H1 (cell line): ENCODE measurements at regions not wholly inside any gene's neighbourhood (a gene's known extent, or its start where the extent isn't known, plus 50 kb on each side); places are given as distances from the start of the nearest gene placed in this dataset.

ENCODE experiments used
- CTCF ChIA-PET: fragments of 300-600 bp; sonication (Branson Sonifier 250); formaldehyde crosslinking; loops from one replicate; lab custom pipeline; 2021; ENCODE audit not compliant: partially characterized antibody; lab: Charles Lee
- POLR2A ChIA-PET: fragments of 300-600 bp; sonication (Branson Sonifier 250); formaldehyde crosslinking; loops from one replicate; lab custom pipeline; 2021; ENCODE audit warnings: inconsistent platforms; ENCODE audit not compliant: partially characterized antibody; lab: Charles Lee
- DNase-seq, 2 experiments: peaks; one replicate each; pipeline versions ENCODE4 v3.0.0 to v3.0.0-alpha.2; 2010 to 2022; ENCODE audit warnings: low spot score in 2 of 2, low read depth in 1 of 2, mixed read lengths in 1 of 2
- FAIRE-seq: peaks from 2 replicates; lab custom pipeline; 2011; peaks lifted over from hg19 to GRCh38; lab: Jason Lieb, UNC
- H2AFZ ChIP-seq: 2 replicates; pipeline ENCODE4 v1.8.1; 2012; ENCODE audit warnings: low read length, inconsistent platforms
- H2AK5ac ChIP-seq: 2 replicates; pipeline ENCODE4 v1.6.1; 2013; ENCODE audit warnings: low read depth, low read length
- H2BK120ac ChIP-seq: replicated peaks from 2 replicates; pipeline ENCODE3; 2013; ENCODE audit warnings: low read depth, low read length, inconsistent platforms
- H2BK12ac ChIP-seq: 2 replicates; pipeline ENCODE4 v1.6.1; 2013; ENCODE audit warnings: low read depth, low read length
- H2BK15ac ChIP-seq: 2 replicates; pipeline ENCODE4 v1.6.1; 2013; ENCODE audit warnings: low read length
- H2BK20ac ChIP-seq: 2 replicates; pipeline ENCODE4 v1.6.1; 2013; ENCODE audit warnings: low read length
- H2BK5ac ChIP-seq: 2 replicates; pipeline ENCODE4 v1.6.1; 2013; ENCODE audit warnings: low read depth, low read length
- H3K14ac ChIP-seq: 2 replicates; pipeline ENCODE4 v1.6.1; 2013; ENCODE audit warnings: inconsistent platforms; ENCODE audit not compliant: insufficient read length
- H3K18ac ChIP-seq: 2 replicates; pipeline ENCODE4 v1.6.1; 2013; ENCODE audit warnings: low read length; ENCODE audit errors: extremely low read depth
- H3K23ac ChIP-seq: 2 replicates; pipeline ENCODE4 v1.6.1; 2013; ENCODE audit warnings: inconsistent platforms; ENCODE audit not compliant: insufficient read length
- H3K23me2 ChIP-seq: 2 replicates; pipeline ENCODE4 v1.6.1; 2013; ENCODE audit warnings: low read depth, low read length
- H3K27ac ChIP-seq: 2 replicates; pipeline ENCODE4 v1.6.1; 2011; ENCODE audit warnings: low read depth, low read length, inconsistent platforms
- H3K27me3 ChIP-seq, 4 experiments: replicated peaks in 1 of 4; 1 replicate in 1 of 4; 2 replicates in 3 of 4; pipeline versions ENCODE4 v1.6.1 to v1.8.1; 2011 to 2013; ENCODE audit warnings: low read length in 3 of 4, mild to moderate bottlenecking in 3 of 4, inconsistent platforms in 2 of 4, mixed read lengths in 2 of 4, moderate library complexity in 1 of 4; ENCODE audit not compliant: control insufficient read depth in 3 of 4, insufficient read depth in 3 of 4; ENCODE audit errors: extremely low read depth in 1 of 4
- H3K36me3 ChIP-seq, 4 experiments: 2 replicates each; pipeline versions ENCODE4 v1.6.1 to v1.8.1; 2011 to 2013; ENCODE audit warnings: mild to moderate bottlenecking in 4 of 4, low read length in 3 of 4, moderate library complexity in 2 of 4, control low read depth in 1 of 4, inconsistent platforms in 1 of 4; ENCODE audit not compliant: insufficient read depth in 4 of 4, control insufficient read depth in 2 of 4
- H3K4ac ChIP-seq: replicated peaks from 2 replicates; pipeline ENCODE3; 2013; ENCODE audit warnings: low read length, low read depth, mixed read lengths, inconsistent platforms; ENCODE audit not compliant: insufficient read length
- H3K4me1 ChIP-seq, 4 experiments: replicated peaks in 1 of 4; 1 replicate in 1 of 4; 2 replicates in 3 of 4; pipeline versions ENCODE4 v1.6.1 to v1.8.1; 2011 to 2013; ENCODE audit warnings: low read length in 3 of 4, inconsistent platforms in 2 of 4, mixed read lengths in 1 of 4; ENCODE audit not compliant: insufficient read depth in 4 of 4, control insufficient read depth in 3 of 4
- H3K4me2 ChIP-seq, 2 experiments: 2 replicates each; pipeline versions ENCODE4 v1.6.1 to v1.8.1; 2011 to 2013; ENCODE audit warnings: low read depth in 2 of 2, low read length in 2 of 2, control low read depth in 1 of 2, inconsistent platforms in 1 of 2, mild to moderate bottlenecking in 1 of 2; ENCODE audit not compliant: insufficient read depth in 1 of 2
- H3K4me3 ChIP-seq, 4 experiments: fragments of 200-600, 300-600 bp in 1 of 4; sonication (generic), shearing (Covaris generic), sonication (Bioruptor Twin) in 1 of 4; 2 replicates each; pipeline versions ENCODE4 v1.5.1 to v1.8.1; 2011 to 2016; ENCODE audit warnings: low read length in 4 of 4, low read depth in 3 of 4, control low read depth in 2 of 4, inconsistent platforms in 2 of 4, mild to moderate bottlenecking in 2 of 4, mixed read lengths in 1 of 4, moderate library complexity in 1 of 4; ENCODE audit not compliant: insufficient read depth in 2 of 4; ENCODE audit errors: extremely low read depth in 1 of 4
- H3K56ac ChIP-seq: replicated peaks from 2 replicates; pipeline ENCODE3; 2013; ENCODE audit warnings: low read depth, mild to moderate bottlenecking, mixed read lengths, low read length, inconsistent platforms; ENCODE audit not compliant: insufficient read length
- H3K79me1 ChIP-seq: 2 replicates; pipeline ENCODE4 v1.6.1; 2013; ENCODE audit warnings: low read depth, low read length, control low read depth
- H3K79me2 ChIP-seq, 2 experiments: 2 replicates each; pipeline versions ENCODE4 v1.6.1 to v1.8.1; 2012 to 2013; ENCODE audit warnings: low read length in 2 of 2, mild to moderate bottlenecking in 2 of 2, inconsistent platforms in 1 of 2; ENCODE audit not compliant: insufficient read depth in 2 of 2, control insufficient read depth in 1 of 2
- H3K9ac ChIP-seq, 4 experiments: replicated peaks in 1 of 4; 1 replicate in 1 of 4; 2 replicates in 3 of 4; pipeline versions ENCODE4 v1.6.1 to v1.8.1; 2011 to 2013; ENCODE audit warnings: low read depth in 3 of 4, low read length in 3 of 4, control low read depth in 2 of 4, mild to moderate bottlenecking in 2 of 4, moderate library complexity in 2 of 4, inconsistent platforms in 1 of 4; ENCODE audit errors: extremely low read depth in 1 of 4
- H3K9me3 ChIP-seq, 2 experiments: 2 replicates each; pipeline versions ENCODE4 v1.6.1 to v1.8.1; 2012 to 2013; ENCODE audit warnings: mild to moderate bottlenecking in 2 of 2, moderate library complexity in 2 of 2, control low read depth in 1 of 2, inconsistent platforms in 1 of 2, low read depth in 1 of 2, low read length in 1 of 2, mixed read lengths in 1 of 2; ENCODE audit not compliant: insufficient read depth in 2 of 2
- H4K20me1 ChIP-seq, 2 experiments: replicated peaks in 1 of 2; 2 replicates each; pipeline versions ENCODE3 to v1.8.1; 2011 to 2013; ENCODE audit warnings: inconsistent platforms in 2 of 2, low read length in 2 of 2, mild to moderate bottlenecking in 1 of 2; ENCODE audit not compliant: insufficient read depth in 2 of 2, control insufficient read depth in 1 of 2
- H4K5ac ChIP-seq: 2 replicates; pipeline ENCODE4 v1.6.1; 2013; ENCODE audit warnings: low read length, low read depth, mixed read lengths, inconsistent platforms; ENCODE audit not compliant: insufficient read length
- H4K8ac ChIP-seq: 2 replicates; pipeline ENCODE4 v1.8.0; 2013; ENCODE audit warnings: mild to moderate bottlenecking, moderate library complexity, low read length, inconsistent platforms; ENCODE audit not compliant: insufficient read depth; ENCODE audit errors: extremely low read depth
- H4K91ac ChIP-seq: replicated peaks from 2 replicates; pipeline ENCODE3; 2013; ENCODE audit warnings: low read length, mixed read lengths, inconsistent platforms; ENCODE audit not compliant: insufficient read length
- FOSL1 ChIP-seq: IDR thresholded peaks from 2 replicates; pipeline ENCODE4 v1.6.1; 2011; ENCODE audit warnings: mild to moderate bottlenecking, low read depth, low read length, moderate library complexity; ENCODE audit not compliant: insufficient read depth
- HDAC2 ChIP-seq, 2 experiments: fragments of 300-600 bp in 1 of 2; sonication (generic) in 1 of 2; IDR thresholded peaks; 2 replicates each; pipeline ENCODE4 v1.6.1; 2011 to 2012; ENCODE audit warnings: low read depth in 2 of 2, low read length in 2 of 2, mild to moderate bottlenecking in 2 of 2, moderate library complexity in 2 of 2, borderline replicate concordance in 1 of 2, inconsistent platforms in 1 of 2
- KDM1A ChIP-seq: fragments of 200-600, 300-600 bp; sonication (generic); IDR thresholded peaks from 2 replicates; pipeline ENCODE4 v1.7.1; 2016; ENCODE audit warnings: mild to moderate bottlenecking, low read length, borderline replicate concordance
- POU5F1 ChIP-seq: IDR thresholded peaks from 2 replicates; pipeline ENCODE4 v1.6.1; 2011; ENCODE audit warnings: low read depth, mild to moderate bottlenecking, low read length, moderate library complexity
- RNF2 ChIP-seq: fragments of 200-900, 300-1000 bp; sonication (generic); IDR thresholded peaks from 2 replicates; pipeline ENCODE4 v1.7.1; 2016; ENCODE audit warnings: borderline replicate concordance, low read depth, mild to moderate bottlenecking, antibody characterized with exemption, low read length; ENCODE audit not compliant: poor library complexity, severe bottlenecking; ENCODE audit errors: missing control alignments
- SP2 ChIP-seq: IDR thresholded peaks from 2 replicates; pipeline ENCODE4 v1.6.1; 2012; ENCODE audit warnings: mild to moderate bottlenecking, low read length, inconsistent platforms
- TBP ChIP-seq: IDR thresholded peaks from 2 replicates; pipeline ENCODE4 v1.6.1; 2011; ENCODE audit warnings: low read depth, low read length, improper control_type of control experiment
- TCF12 ChIP-seq: IDR thresholded peaks from 2 replicates; pipeline ENCODE4 v1.6.1; 2011; ENCODE audit warnings: low read depth, mild to moderate bottlenecking, low read length
- WGBS, 2 experiments: shearing (Covaris generic) in 1 of 2; methylation state at CpG; one replicate each; pipeline versions ENCODE4 v1.1.6 to v1.1.7; 2013 to 2015; ENCODE audit warnings: low lambda C conversion rate in 2 of 2, mixed read lengths in 2 of 2, inconsistent platforms in 1 of 2, low coverage in 1 of 2, missing lambda C conversion rate in 1 of 2; ENCODE audit not compliant: insufficient replicate concordance in 2 of 2, insufficient coverage in 1 of 2, insufficient read length in 1 of 2; ENCODE audit errors: extremely low coverage in 1 of 2, missing lambda C conversion rate in 1 of 2; 5-methylcytosine and 5-hydroxymethylcytosine counted together
- TF ChIP-seq, protein P1 (sequence below): IDR thresholded peaks from 2 replicates; pipeline ENCODE4 v1.6.1; 2012; ENCODE audit warnings: inconsistent platforms
- TF ChIP-seq, protein P2 (sequence below): IDR thresholded peaks from 2 replicates; pipeline ENCODE4 v1.6.1; 2012; ENCODE audit warnings: low read length, inconsistent platforms

DNA sequence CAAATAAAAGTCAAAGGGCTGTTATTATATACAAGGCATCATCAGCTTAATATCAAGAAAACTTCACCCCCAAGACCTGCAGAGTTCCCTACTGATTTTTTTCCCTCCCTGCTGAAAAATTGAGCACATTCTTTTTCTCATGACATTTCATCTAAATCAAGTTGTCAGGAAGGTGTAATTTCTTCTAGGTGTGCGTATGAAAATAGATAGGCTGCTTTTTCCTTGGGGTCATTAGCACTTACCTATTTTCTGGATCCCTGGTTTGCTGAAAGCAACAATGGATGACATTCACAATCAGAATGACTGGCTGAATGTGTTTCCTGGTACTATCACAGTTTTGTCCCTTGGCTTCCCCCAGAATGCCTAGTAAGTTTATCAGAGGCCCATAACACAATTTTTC is 225.0 kb upstream of the KIRREL3 start:
- H4K91ac ChIP-seq = no peak overlapping the region
- no peaks in the 10 kb centered on the region for H3K79me2 ChIP-seq
- no peak overlapping the region for H2BK20ac ChIP-seq
- no peak overlapping the region for H3K4ac ChIP-seq
- no peak for TF ChIP-seq RNF2
- TF ChIP-seq, protein P1, sequence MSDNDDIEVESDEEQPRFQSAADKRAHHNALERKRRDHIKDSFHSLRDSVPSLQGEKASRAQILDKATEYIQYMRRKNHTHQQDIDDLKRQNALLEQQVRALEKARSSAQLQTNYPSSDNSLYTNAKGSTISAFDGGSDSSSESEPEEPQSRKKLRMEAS = no peak
- no peak for TF ChIP-seq HDAC2 (IDR thresholded peaks at IDR 0.05; ENCODE audit: borderline replicate concordance in 1 of 2, low read depth in 2 of 2, low read length in 2 of 2)
- no peak for TF ChIP-seq SP2
- TF ChIP-seq POU5F1 = no peak
- TF ChIP-seq KDM1A = no peak
- TF ChIP-seq TBP = no peak
- TF ChIP-seq TCF12 = no peak
- no peak for TF ChIP-seq FOSL1
- TF ChIP-seq, protein P2, sequence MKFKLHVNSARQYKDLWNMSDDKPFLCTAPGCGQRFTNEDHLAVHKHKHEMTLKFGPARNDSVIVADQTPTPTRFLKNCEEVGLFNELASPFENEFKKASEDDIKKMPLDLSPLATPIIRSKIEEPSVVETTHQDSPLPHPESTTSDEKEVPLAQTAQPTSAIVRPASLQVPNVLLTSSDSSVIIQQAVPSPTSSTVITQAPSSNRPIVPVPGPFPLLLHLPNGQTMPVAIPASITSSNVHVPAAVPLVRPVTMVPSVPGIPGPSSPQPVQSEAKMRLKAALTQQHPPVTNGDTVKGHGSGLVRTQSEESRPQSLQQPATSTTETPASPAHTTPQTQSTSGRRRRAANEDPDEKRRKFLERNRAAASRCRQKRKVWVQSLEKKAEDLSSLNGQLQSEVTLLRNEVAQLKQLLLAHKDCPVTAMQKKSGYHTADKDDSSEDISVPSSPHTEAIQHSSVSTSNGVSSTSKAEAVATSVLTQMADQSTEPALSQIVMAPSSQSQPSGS = no peak
- H3K4me2 ChIP-seq = no peak overlapping the region
- no peak overlapping the region for H2AK5ac ChIP-seq
- H3K27me3 ChIP-seq = peaks cover 0 to 1% (median 0%) of the 10 kb centered on the region in 4 experiments; a peak in 1 of 7 replicates
- no peak overlapping the region for H2BK12ac ChIP-seq
- POLR2A ChIA-PET = no interaction called here
- no peaks in the 10 kb centered on the region for H3K9me3 ChIP-seq
- CTCF ChIA-PET = interaction anchor here (1.2 kb wide), 2 partner anchors 8 to 9 kb away, joined by 3 read pairs; no protein-coding TSS in a partner anchor
- DNase-seq = no peak
- H3K79me1 ChIP-seq = no peaks in the 10 kb centered on the region
- H3K56ac ChIP-seq = no peak overlapping the region
- H3K23ac ChIP-seq = no peak overlapping the region
- no peak overlapping the region for H4K8ac ChIP-seq
- no peak overlapping the region for H3K18ac ChIP-seq
- H2BK5ac ChIP-seq = no peak overlapping the region
- H2AFZ ChIP-seq = no peak overlapping the region
- H3K4me1 ChIP-seq = no peaks in the 10 kb centered on the region
- no peaks in the 10 kb centered on the region for H4K20me1 ChIP-seq
- no peaks in the 10 kb centered on the region for H3K36me3 ChIP-seq
- no peak overlapping the region for H3K9ac ChIP-seq
- H2BK120ac ChIP-seq = no peak overlapping the region
- no peak overlapping the region for H3K14ac ChIP-seq
- FAIRE-seq = no peak
- H3K23me2 ChIP-seq = no peaks in the 10 kb centered on the region
- H3K4me3 ChIP-seq = no peak overlapping the region
- H3K27ac ChIP-seq = no peak overlapping the region
- H2BK15ac ChIP-seq = no peak overlapping the region
- 94% methylated on average over 1 of the region's 1 CpG; no CpG with 5 or more reads in 1 of the 2 experiments for WGBS, 2 experiments
- H4K5ac ChIP-seq = no peak overlapping the region
